ENCODE measurements at regions not wholly inside any gene's neighbourhood (a gene's known extent, or its start where the extent isn't known, plus 50 kb on each side); places are given as distances from the start of the nearest gene placed in this dataset.

- TF ChIP-seq, protein P1, sequence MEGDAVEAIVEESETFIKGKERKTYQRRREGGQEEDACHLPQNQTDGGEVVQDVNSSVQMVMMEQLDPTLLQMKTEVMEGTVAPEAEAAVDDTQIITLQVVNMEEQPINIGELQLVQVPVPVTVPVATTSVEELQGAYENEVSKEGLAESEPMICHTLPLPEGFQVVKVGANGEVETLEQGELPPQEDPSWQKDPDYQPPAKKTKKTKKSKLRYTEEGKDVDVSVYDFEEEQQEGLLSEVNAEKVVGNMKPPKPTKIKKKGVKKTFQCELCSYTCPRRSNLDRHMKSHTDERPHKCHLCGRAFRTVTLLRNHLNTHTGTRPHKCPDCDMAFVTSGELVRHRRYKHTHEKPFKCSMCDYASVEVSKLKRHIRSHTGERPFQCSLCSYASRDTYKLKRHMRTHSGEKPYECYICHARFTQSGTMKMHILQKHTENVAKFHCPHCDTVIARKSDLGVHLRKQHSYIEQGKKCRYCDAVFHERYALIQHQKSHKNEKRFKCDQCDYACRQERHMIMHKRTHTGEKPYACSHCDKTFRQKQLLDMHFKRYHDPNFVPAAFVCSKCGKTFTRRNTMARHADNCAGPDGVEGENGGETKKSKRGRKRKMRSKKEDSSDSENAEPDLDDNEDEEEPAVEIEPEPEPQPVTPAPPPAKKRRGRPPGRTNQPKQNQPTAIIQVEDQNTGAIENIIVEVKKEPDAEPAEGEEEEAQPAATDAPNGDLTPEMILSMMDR (IDR thresholded peaks at IDR 0.05; ENCODE audit: insufficient read depth, low read depth, low read length) = no peak
- no peak for TF ChIP-seq EZH2 (IDR thresholded peaks at IDR 0.05; ENCODE audit: insufficient read depth, low read length)
These were observed 59.2 kb upstream of the CHST9 start for GRCh38 chr18:27244259-27244658.

Data from astrocyte (in vitro differentiated cells and primary cell).